Skin of body (tissue), 1 donor: ENCODE measurements at regions not wholly inside any gene's neighbourhood (a gene's known extent, or its start where the extent isn't known, plus 50 kb on each side); places are given as distances from the start of the nearest gene placed in this dataset.

Experiments
- DNase-seq: peaks from one replicate; lab custom pipeline; 2025; lab: John Stamatoyannopoulos, UW

DNA sequence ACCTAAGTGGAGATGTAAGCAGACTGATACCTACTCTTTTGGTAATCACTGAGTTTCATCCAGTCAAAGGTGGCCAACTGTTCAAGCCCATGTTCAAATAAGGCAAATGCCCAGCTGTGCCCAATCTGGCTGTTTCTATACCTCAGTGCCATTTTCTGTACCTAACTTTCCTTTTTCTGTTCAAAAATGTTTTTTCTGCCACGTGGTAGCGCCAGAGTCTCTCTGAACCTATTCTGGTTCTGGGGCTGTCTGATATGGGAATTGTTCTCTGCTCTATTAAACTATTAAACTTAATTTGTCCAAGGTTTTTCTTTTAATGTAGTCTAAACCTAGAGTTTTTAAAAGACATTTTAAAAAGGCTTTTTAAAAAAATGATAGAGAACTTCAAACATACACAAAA lies 391.2 kb downstream of the NOVA1 start:
- DNase-seq, result no peak

DNA sequence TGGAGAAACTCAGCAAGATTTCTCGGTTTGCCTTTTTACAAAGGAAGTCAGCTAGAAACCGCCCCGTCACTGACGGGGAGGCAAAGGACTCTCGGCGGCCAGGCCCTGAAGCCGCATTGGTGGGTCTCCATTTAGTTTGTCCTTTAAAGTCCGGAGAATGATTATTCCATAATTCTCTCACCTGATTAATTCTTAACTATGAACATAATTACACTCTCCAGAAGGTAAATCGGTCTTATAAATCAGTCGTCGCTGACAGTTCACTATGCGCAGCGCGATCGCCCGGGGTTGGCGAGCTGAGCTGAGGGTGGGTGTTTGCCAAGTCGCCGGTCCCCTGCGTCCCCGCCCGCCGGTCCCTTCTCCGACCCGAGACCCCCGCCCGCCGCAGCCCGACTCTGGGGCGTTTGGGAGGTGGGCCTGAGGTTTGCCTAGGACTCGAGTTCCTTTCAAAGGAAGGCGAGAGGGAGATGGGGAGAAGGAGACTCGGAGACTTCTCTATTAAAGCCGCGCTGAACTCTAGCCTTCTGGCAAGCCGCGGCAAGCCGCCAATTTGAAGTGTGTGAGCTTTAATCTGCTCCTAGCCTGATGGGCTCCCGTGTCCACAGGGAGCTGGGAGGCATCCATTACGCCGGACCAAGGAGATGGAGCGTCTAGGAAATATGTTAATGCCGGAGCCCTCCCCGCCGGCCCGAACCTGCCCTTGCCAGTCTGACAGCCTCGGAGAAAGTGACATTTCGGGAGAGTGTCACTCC lies 392.9 kb downstream of the NOVA1 start:
- DNase-seq, result no peak

DNA sequence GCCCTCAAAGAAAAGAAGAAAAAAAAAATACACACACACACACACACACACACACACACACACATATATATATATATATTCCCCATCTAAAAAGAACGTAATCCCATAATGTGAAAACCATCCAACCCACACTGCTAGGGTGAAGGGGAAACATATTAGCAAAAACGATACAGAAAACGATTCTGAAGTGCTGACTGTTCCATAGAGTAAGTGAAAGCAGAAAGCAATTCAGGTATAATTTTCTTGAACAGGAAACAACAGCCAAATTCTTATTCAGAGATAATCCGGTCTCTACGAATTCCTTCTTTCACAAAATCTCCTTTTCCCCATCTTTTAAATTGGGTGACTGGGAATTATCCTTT lies 393.5 kb downstream of the NOVA1 start:
- DNase-seq, result no peak

DNA sequence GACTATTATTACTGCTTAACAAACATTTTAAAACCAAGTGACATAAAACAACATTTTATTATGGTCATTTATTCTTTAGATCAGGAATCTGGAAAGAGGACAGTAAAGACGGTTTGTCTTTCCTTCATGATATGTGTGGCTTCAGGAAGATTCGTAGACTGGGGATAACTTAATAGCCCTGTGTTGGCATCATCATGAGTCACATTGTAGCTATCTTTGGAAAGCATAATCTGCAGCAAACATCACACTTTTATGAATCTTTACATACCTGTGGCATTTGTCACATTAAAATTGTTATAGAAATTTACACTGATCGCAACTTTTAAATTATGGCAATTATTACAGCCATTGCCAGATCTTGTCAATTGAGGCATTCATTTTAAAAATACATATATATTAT lies 397.1 kb downstream of the NOVA1 start:
- DNase-seq, result no peak

DNA sequence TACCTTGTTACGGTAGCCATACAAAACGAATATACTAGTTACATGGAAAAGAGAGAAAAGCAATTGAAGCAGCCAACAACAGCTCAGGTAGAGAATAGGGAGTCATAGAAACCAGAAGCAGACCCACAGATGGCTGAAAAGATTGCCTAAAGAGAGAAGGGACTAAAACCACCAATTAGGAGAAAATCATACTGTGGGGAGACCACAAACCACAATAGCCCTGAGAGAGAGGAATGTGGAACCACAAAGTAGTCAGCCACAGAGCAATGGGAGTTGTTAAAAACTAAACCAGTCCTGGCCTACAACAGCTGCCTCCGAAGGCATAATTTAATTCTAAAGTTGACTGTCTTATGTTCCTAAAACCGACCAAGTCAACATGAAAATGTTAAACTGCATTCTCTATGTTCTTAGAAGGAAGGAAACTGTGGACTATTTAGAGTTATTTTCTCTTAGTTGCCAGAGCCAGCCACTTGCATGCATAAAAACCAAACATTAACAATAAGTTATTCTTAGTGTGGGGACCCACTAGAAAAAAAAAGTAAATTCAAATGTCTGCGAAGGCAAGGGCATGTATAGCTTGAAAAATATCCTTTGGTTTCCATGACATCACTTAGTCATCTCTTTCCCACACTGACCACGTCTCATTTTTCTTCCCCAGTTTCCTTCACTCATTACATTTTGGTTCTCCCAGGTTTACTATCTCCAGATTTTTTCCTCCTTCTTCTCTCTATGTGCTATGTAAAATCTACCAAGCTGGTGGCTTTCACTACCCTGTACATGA lies 398.1 kb downstream of the NOVA1 start:
- no peak for DNase-seq

DNA sequence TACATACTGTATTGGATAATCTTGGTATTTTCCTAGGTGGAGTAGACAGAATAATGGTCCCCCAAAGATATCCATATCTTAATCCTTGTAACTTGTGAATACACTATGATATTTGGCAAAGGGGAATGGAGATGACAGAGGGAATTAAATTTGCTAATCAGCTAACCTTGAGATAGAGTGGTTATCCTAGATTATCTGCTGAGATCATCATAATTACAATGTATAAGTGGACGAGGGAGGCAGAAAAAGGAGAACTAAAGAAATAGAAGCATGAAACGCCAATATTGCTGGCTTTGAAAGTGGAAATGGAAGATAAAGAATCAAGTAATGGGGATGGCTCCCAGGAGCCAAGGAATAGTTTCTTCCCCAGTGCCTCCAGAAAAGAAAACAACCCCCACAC lies 398.7 kb downstream of the NOVA1 start:
- no peak for DNase-seq

DNA sequence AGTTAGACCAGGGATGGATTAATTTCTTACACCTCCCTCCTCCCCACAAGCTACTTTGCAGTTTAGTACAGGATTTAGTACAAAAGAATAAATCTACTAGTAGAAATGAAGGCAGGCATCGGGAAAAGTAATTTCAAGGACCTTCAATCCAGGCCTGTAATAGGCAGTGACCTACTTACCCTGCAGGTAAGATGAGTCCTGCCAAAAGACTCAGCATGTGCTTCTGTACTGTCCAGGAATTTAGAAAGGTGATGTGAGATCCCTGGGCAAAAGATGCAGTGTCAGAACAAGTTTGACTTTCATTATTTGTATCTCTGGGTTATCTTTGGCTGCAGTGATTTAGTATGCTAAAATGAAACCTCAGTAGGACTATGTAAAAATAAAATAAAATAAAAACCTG lies 403.0 kb downstream of the NOVA1 start:
- no peak for DNase-seq

DNA sequence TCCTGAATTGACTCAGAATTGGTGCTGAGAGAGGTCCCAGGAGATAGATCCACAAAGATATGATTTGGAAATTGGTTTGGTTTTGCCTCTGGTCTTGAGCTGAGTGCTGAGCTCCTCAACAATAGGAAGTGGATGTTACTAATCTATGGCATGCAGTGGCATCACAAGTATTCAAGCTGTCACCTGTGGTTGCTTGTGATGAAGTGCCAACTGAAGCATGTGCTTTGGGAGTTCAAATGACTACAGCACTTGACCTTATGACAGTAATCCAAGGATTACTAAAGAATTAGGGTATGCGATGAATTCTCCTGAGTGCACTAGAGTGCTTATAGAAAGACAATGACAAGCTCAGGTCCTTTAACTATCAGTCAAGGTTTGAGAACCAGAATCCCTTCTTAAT lies 406.2 kb downstream of the NOVA1 start:
- no peak for DNase-seq

DNA sequence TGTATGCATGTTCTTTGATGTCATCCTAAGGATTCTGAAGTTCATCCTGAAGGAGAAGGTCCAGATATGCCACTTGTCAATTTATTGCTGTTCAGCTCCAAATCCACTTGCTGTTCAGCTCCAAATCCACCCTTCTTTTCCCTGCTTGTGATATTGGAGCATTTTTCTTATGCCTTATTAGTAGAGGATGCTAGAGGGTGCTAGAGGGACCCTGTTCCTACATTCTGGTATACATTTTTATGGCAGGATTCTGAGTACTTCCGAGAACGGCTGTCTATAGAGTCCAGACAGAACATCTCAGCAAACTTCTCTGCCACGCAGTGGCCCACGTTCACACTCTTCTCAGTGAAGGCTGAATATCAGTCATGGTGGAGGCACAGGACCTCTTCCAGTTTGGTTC lies 406.7 kb downstream of the NOVA1 start:
- no peak for DNase-seq

DNA sequence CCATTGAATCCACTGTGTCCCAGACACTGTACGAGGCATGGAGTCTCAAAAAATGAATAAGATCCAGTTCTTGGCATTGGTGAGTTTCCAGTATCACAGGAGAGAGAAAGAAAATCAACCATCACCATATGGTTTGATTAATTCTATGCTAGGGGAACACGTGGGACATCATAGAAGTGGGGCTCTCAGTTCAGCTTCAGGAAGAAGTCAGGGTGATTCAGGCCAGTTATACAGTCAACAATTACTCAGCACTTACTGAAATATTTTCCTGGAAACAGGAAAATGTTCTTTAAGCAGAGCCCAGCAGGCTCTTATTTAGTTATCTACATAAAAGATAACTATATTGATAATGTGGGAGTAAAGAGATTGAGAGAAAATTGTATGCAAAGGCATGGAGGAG lies 407.2 kb downstream of the NOVA1 start:
- DNase-seq, result no peak

DNA sequence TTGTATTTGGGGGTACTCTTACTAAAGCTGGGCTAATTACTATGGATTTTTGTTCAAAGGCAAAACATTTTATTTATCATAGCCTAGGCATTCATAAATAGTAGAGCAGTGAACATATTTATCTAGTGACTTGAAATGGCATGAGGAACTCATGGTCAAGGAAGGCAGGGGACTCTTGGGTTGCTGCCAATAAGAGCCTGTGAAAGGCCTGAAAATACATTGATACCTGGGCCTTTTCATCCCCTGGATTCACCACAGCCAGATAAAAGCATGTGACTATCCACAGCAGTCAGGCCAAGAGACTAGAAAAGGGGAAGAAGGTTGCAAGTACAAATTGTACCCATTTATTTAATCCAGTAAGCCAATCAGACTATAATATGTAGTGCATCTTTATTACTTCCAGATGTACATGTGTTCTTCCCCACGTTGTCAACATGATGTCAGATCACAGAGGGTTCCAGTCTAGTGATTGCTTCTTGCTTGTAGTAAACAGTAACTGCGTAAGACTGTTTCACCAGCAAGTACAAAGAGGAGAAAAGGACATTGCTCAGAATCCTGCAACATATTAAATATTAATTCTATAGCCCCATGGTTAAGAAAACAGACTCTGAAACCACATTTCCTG lies 409.7 kb downstream of the NOVA1 start:
- DNase-seq, result peak; percentile 83

DNA sequence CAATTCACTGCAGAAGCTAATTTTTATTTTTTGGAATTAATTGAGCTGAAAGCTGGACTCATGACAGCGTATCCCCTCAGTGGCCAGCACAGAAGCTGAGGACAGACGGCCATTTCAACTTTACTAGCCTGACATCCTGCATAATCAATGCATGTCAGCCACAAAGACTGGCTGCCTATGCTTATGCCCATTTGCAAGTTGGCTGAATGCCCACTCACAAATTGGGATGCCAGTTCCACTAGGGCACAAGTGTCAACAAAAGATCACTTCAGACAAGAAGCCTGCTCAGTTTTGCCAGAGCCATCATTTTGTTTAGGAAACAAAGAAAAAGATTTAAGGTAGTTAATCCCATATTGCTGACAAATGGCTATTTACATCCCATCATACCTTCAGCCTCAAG lies 417.6 kb downstream of the NOVA1 start:
- no peak for DNase-seq

DNA sequence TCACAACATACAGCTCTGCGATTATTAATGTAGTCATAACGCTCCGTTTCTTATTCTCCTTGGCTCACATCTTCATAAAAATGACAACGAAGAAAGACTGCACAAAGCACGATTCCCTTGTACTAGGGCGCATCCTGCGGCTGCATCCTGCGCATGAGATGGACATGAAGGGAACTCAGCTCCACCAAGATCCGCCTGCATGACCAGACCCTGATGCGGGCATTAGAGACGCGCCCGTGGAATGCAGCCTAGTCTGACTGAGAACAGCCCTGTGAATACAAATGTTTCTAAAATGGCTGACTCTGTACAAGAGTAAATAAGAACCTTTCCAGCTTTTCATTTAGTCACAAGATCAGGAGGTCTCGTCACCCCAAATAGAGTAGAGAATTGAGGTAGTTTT lies 422.2 kb downstream of the NOVA1 start:
- no peak for DNase-seq

DNA sequence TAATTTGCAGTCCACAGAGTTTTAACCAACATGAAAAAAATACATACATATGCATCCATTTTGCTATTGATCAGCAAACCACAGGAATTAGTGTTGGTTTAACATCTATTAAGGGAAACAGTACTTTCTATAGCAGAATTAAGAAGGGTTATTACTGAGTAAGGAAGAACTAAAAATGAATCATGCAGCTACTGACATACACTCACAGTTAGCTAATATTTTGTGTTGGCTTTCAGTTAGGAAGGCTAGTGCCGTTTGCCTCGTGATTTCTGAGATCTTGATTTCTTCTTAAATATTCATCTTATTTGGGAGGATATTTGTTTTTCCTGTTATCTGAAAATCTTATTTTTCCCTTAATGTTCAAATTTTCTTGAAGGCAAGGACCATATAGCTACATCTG lies 423.4 kb downstream of the NOVA1 start:
- no peak for DNase-seq

DNA sequence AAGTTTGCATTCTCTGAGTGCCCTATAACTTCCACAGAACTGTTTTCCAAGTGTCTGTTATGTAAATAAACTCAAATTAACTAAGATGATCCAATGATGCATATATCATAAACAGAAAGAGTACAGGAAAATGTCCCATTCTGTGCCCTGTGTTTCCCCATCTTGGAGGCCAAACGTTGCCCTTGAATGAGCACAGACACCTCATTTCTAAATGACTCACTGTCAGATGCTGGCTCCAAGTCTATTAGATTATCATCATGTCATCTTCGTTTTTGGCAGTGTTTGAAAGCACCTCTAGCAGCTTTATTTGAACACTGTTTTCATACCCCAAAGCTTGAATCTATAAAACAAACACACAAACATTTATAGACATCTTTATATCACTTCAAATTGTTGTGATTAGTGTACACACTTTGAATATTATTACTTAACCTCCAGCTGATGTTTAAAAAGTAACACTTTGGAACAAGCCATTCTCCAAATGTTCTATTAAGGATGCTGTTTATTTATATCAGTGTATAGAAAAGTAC lies 424.2 kb downstream of the NOVA1 start:
- DNase-seq, result no peak

DNA sequence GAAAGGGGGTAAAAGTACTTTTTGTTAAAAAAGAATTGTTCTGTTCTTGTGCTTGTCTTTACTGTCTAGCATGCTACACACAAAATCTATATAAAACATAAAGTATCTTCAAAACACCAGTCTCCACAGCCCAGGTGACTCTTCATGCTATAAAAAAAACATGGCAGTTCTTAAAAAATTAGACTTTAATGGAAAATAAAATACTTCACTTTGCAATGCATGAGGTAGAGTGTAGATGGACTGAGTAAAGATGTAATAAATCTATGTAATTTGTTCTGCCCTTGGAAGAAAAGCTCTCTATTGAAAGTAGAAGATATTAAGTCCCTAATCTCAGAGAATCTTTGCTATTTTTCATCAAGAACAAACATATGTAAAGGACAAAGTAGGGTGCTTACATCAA lies 425.4 kb downstream of the NOVA1 start:
- DNase-seq, result no peak

DNA sequence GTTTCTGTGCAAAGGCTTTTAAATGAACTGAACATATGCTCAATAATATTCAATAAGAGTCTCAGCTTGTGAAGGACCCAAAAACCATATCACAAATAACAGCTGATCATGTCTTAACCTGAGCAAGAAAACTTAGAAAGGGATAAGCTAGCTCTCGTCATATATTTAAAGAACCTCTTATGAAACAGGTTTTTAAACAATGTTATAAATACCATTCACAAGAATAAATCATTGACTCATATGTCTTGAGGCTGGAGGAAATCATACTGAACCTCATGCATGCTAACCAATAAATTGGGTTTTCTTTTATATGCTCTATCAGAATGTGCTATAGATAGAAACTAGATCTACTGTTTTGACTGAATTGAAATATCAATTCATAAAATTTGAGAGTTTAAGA lies 426.9 kb downstream of the NOVA1 start:
- DNase-seq, result no peak

DNA sequence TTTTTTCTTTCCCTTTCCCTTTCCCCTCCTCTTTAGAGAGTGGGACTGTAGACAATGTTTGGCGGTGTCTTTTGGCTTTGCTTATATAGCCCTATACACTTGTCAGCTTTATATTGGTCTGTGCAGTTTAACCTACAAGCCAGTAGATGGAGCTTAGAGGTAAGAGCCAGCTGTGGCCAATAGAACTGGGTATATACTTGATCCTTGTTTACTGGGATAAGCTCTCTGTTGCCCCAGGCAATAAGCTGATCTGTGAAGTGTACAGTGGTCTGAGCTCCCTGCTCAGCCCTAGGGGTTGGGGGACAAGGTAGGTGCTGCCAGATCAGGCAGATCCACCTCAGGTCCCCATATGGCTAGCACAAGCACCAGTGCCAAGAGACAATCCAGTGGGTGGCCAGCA lies 434.1 kb downstream of the NOVA1 start:
- no peak for DNase-seq

DNA sequence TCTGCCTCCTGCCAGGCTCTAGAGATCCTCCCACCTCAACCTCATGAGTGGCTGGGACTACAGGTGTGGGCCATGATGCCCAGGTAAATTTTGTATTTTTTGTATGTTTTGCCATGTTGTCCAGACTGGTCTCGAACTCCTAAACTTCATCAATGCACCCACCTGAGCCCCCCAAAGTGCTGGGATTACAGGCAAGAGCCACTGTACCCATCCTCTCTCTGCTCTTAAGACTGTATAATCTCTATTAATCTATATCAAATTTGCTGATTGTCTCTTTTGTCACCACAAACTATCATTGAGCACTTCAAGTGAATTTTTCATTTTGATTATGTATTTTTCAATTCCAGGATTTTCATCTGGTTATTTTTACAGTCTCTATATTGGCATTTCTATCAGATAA lies 440.3 kb downstream of the NOVA1 start:
- DNase-seq, result no peak

DNA sequence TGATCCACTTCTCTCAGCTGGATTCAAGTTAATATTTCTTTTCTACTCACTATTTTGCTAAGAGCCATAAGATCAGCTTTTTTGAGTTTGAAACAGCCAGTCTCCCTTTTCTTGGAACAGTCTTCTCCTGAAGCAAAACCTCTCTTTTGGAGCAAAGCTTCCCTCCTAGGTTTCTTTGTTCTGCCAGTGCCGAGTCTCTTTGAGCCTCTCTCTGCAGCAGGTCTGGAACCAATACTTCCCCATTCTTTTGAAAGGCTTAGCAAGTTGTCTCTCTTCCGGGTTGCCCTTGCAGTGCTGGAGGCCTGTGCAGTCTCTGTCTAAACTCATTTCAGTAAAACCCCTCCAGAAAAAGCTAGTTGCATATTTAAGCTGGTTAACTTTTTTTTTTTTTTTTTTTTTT lies 454.8 kb downstream of the NOVA1 start:
- DNase-seq, result no peak

DNA sequence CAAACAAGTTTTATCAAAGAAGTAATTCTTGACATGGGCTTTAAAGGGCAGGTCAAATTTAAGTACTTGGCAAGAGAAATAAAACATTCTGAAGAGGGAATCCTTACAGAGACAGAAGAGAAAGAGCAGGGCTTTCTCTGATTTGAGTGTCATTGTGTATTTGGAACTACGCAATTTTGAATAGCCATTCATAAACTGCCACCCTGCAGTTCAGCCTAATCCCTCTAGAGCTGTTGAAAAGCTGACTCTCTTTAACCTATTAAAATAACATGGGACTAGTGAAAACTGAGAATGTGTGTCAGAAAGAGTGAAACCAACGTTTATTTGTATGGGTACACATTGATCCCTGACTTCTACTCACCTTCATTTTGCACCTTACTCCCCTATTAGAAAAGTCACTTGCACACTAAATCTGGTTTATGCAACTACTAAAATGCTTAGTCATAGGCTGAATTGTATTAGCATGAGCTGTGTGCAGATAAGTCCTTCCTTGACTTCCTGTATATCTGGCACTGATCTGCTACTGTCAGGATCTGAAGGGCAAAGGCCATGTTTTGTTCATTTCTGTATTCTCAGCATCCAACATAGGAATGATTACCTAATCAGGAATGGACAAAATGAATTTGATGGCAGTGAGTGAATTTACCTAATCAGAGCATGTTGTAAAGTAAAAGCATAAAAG lies 458.9 kb downstream of the NOVA1 start:
- no peak for DNase-seq

DNA sequence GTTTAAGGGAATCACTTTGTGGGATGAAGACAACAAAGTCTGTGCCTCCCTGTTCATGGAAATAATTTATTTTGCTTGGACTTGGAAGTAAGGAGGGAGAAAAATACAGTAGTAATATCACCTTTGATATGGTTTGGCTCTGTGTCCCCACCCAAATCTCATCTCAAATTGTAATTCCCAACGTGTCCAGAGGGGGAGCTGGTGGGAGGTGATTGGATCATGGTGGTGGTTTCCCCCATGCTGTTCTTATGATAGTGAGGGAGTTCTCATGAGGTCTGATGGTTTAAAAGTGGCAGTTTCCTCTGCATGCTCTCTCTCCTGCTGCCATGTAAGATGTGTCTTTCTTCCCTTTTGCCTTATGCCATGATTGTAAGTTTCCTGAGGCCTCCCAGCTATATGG lies 460.7 kb downstream of the NOVA1 start:
- no peak for DNase-seq
